SH-SY5Y (cell line): ENCODE measurements at regions not wholly inside any gene's neighbourhood (a gene's known extent, or its start where the extent isn't known, plus 50 kb on each side); places are given as distances from the start of the nearest gene placed in this dataset.

Experiments used
- GATA2 ChIP-seq: IDR thresholded peaks from 2 replicates; pipeline ENCODE4 v1.6.1; 2011; ENCODE audit warnings: mild to moderate bottlenecking, low read depth, low read length
- GATA3 ChIP-seq: IDR thresholded peaks from 2 replicates; pipeline ENCODE4 v1.6.1; 2011; ENCODE audit warnings: low read depth, mild to moderate bottlenecking, low read length, moderate library complexity

GRCh38 chr18:65255417-65255816, 495.4 kb upstream of the CDH7 start:
- TF ChIP-seq GATA3 (no peak), GATA2 (no peak)
